ENCODE measurements at regions not wholly inside any gene's neighbourhood (a gene's known extent, or its start where the extent isn't known, plus 50 kb on each side); places are given as distances from the start of the nearest gene placed in this dataset.

DNA sequence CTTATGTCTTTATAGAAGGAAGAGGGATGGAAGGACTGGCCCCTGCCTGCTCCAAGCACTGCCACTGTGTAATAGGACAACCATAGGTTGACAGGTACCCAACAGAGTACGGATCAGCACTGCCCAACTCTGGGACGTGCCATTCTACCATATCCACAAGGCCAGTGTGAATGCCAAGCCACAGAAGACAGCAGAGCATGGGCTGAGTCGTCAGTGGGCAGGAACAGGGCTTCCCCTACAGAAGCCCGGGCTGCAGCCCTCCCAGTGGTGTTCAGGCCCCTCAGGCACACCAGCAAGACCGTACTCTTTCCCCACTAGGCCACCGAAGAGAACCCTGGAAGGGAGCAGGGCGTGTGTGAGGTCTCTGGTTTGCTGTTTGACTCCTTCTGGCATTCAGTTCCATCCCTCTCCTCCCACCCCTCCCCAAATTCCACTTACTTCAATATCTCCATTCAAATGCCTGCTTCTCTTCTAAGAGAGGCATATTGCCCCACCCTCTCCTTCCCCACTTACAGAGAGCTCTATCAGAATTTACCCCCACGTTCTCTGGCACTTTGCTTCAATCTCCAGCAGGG is 209.4 kb downstream of the FOXO1 start:
- TF ChIP-seq POLR2A (IDR thresholded peaks at IDR 0.05; ENCODE audit: low read length), result no peak
- no peak for TF ChIP-seq GATA1 (IDR thresholded peaks at IDR 0.05; ENCODE audit: low read depth, low read length)

Measured in erythroblast (primary cell).